GM12878 (cell line): ENCODE measurements at regions not wholly inside any gene's neighbourhood (a gene's known extent, or its start where the extent isn't known, plus 50 kb on each side); places are given as distances from the start of the nearest gene placed in this dataset.

Experiments
- ATAC-seq: fragments of 200-7000 bp; cut with Tn5 transposase; 3 replicates; pipeline ENCODE4 v1.9.1; 2020; ENCODE audit warnings: mild to moderate bottlenecking, moderate library complexity
- BruUV-seq: library from RNA; stranded (reverse); fragments of 400-500 nt; replicated peaks from 2 replicates; lab custom pipeline; 2021; lab: Mats Ljungman, UMichigan
- CTCF ChIA-PET: fragments of 300-600 bp; sonication (Branson Sonifier 250); formaldehyde crosslinking; extraction: SDS; loops from one replicate; lab custom pipeline; 2021; ENCODE audit warnings: inconsistent platforms; lab: Yijun Ruan, JAX
- POLR2A ChIA-PET: fragments of 350-600 bp; formaldehyde crosslinking; extraction: SDS; loops from one replicate; lab custom pipeline; 2021; ENCODE audit warnings: inconsistent platforms; lab: Charles Lee
- RAD21 ChIA-PET: fragments of 300-600 bp; sonication (Branson Sonifier 250); formaldehyde crosslinking; loops from one replicate; lab custom pipeline; 2023; ENCODE audit warnings: antibody characterized with exemption; ENCODE audit not compliant: unreplicated experiment; lab: Charles Lee
- SMC1A ChIA-PET: fragments of 300-600 bp; sonication (Branson Sonifier 250); formaldehyde crosslinking; loops from one replicate; lab custom pipeline; 2023; ENCODE audit not compliant: unreplicated experiment, uncharacterized antibody; lab: Charles Lee
- DNase-seq: peaks from one replicate; pipeline ENCODE4 v3.0.0-alpha.2; 2011; ENCODE audit warnings: low read depth, low spot score
- FAIRE-seq: peaks from 3 replicates; lab custom pipeline; 2011; peaks lifted over from hg19 to GRCh38; lab: Jason Lieb, UNC
- H2AFZ ChIP-seq: 2 replicates; pipeline ENCODE4 v1.6.0; 2011; ENCODE audit warnings: low read depth, low read length, control low read depth; ENCODE audit not compliant: control insufficient read depth
- H3K27ac ChIP-seq: 2 replicates; pipeline ENCODE4 v1.5.1; 2011; ENCODE audit warnings: control low read depth; ENCODE audit not compliant: control insufficient read depth, insufficient read depth
- H3K27me3 ChIP-seq, 2 experiments: replicated peaks in 1 of 2; 2 replicates each; pipeline versions ENCODE4 v1.6.0 to v1.6.1; 2011; ENCODE audit warnings: low read length in 1 of 2; ENCODE audit not compliant: control insufficient read depth in 2 of 2, insufficient read depth in 2 of 2
- H3K36me3 ChIP-seq, 2 experiments: 2 replicates each; pipeline ENCODE4 v1.5.1; 2011; ENCODE audit warnings: low read length in 1 of 2; ENCODE audit not compliant: control insufficient read depth in 2 of 2, insufficient read depth in 2 of 2
- H3K4me1 ChIP-seq: 2 replicates; pipeline ENCODE4 v1.6.1; 2011; ENCODE audit warnings: mild to moderate bottlenecking, low read length, moderate library complexity, mixed read lengths; ENCODE audit not compliant: control insufficient read depth, insufficient read depth
- H3K4me2 ChIP-seq: 2 replicates; pipeline ENCODE4 v1.6.0; 2011; ENCODE audit warnings: control low read depth; ENCODE audit not compliant: control insufficient read depth, insufficient read depth
- H3K4me3 ChIP-seq: fragments of 200-600 bp; sonication (generic); 2 replicates; pipeline ENCODE4 v1.5.1; 2016
- H3K79me2 ChIP-seq: 2 replicates; pipeline ENCODE4 v1.6.0; 2011; ENCODE audit warnings: low read length; ENCODE audit not compliant: control insufficient read depth, insufficient read depth
- H3K9ac ChIP-seq: 2 replicates; pipeline ENCODE4 v1.8.0; 2011; ENCODE audit warnings: low read length, control low read depth, mixed read lengths; ENCODE audit not compliant: control insufficient read depth, insufficient read depth
- H3K9me3 ChIP-seq: replicated peaks from 3 replicates; pipeline ENCODE4 v1.5.1; 2011; ENCODE audit warnings: mild to moderate bottlenecking, low read length; ENCODE audit not compliant: control insufficient read depth, insufficient read depth
- H4K20me1 ChIP-seq: 2 replicates; pipeline ENCODE4 v1.6.0; 2011; ENCODE audit not compliant: control insufficient read depth, insufficient read depth
- CBX5 ChIP-seq: sonication (generic); IDR thresholded peaks from 2 replicates; pipeline ENCODE4 v1.6.1; 2016; ENCODE audit warnings: low read depth, moderate library complexity, mild to moderate bottlenecking, inconsistent platforms
- CREB1 ChIP-seq: IDR thresholded peaks from 2 replicates; pipeline ENCODE4 v1.6.1; 2012; ENCODE audit warnings: low read depth, mild to moderate bottlenecking, inconsistent platforms
- DPF2 ChIP-seq: fragments of 450-650 bp; IDR thresholded peaks from 2 replicates; pipeline ENCODE4 v1.6.1; 2017; ENCODE audit warnings: mild to moderate bottlenecking
- E2F8 ChIP-seq: fragments of 450-650 bp; IDR thresholded peaks from 2 replicates; pipeline ENCODE4 v1.6.1; 2018; ENCODE audit warnings: mild to moderate bottlenecking, low read depth, moderate library complexity; ENCODE audit not compliant: partially characterized antibody
- MTA2 ChIP-seq: fragments of 450-650 bp; IDR thresholded peaks from 2 replicates; pipeline ENCODE4 v1.6.1; 2016; ENCODE audit warnings: low read depth, mild to moderate bottlenecking, moderate library complexity
- PML ChIP-seq: IDR thresholded peaks from 2 replicates; pipeline ENCODE4 v1.6.1; 2012; ENCODE audit warnings: low read length, inconsistent platforms
- RAD51 ChIP-seq: fragments of 450-650 bp; IDR thresholded peaks from 2 replicates; pipeline ENCODE4 v1.6.1; 2016; ENCODE audit warnings: moderate library complexity, mild to moderate bottlenecking, inconsistent platforms
- ZBTB4 ChIP-seq: fragments of 450-650 bp; formaldehyde crosslinking; IDR thresholded peaks from 2 replicates; pipeline ENCODE4 v1.4.0; 2022; ENCODE audit warnings: mild to moderate bottlenecking, moderate library complexity
- ZNF217 ChIP-seq: fragments of 450-650 bp; IDR thresholded peaks from 2 replicates; pipeline ENCODE4 v1.6.1; 2017; ENCODE audit warnings: antibody characterized with exemption, mild to moderate bottlenecking
- ZZZ3 ChIP-seq: IDR thresholded peaks from 2 replicates; pipeline ENCODE4 v1.6.1; 2011; ENCODE audit warnings: low read depth; ENCODE audit not compliant: control insufficient read depth, insufficient read length
- WGBS: methylation state at CpG from one replicate; pipeline ENCODE4 v1.1.6; 2016; ENCODE audit warnings: low lambda C conversion rate; ENCODE audit not compliant: insufficient replicate concordance, insufficient coverage; ENCODE audit errors: missing lambda C conversion rate; 5-methylcytosine and 5-hydroxymethylcytosine counted together
- in situ Hi-C: fragments of 300-500 bp; cut with MboI; formaldehyde crosslinking; loops from 9 replicates; pipeline ENCODE4 v1.14.3; 2018; ENCODE audit warnings: mixed read lengths
- intact Hi-C: fragments of 100-400 bp; cut with micrococcal nuclease; formaldehyde crosslinking; loops from one replicate; pipeline ENCODE4 v1.14.2; 2022; ENCODE audit not compliant: unreplicated experiment
- TF ChIP-seq, protein P1 (sequence below): fragments of 450-650 bp; IDR thresholded peaks from 2 replicates; pipeline ENCODE4 v1.6.1; 2016; ENCODE audit warnings: mild to moderate bottlenecking, moderate library complexity, borderline replicate concordance
- TF ChIP-seq, protein P2 (sequence below): IDR thresholded peaks from 2 replicates; pipeline ENCODE4 v1.6.1; 2012; ENCODE audit warnings: low read depth, low read length, improper control_type of control experiment

GRCh38 chr21:27047658-27048314, 80.9 kb upstream of the ADAMTS5 start (continued):
- TF ChIP-seq ZBTB4 (CRISPR knock-in tag) = no peak
- TF ChIP-seq E2F8 = no peak
- no peak for TF ChIP-seq RAD51
- no peak for TF ChIP-seq CBX5
- TF ChIP-seq, all 136 proteins: peak for 0

GRCh38 chr21:27047283-27047657, 80.4 kb upstream of the ADAMTS5 start:
- H3K4me1 ChIP-seq = no peaks in the 10 kb centered on the region
- no TSS peak for BruUV-seq
- FAIRE-seq = no peak
- DNase-seq = no peak
- POLR2A ChIA-PET = no interaction called here
- ATAC-seq = no peak
- H3K27me3 ChIP-seq = no peaks in the 10 kb centered on the region
- H3K27ac ChIP-seq = no peak overlapping the region
- H3K9me3 ChIP-seq = no peaks in the 10 kb centered on the region
- RAD21 ChIA-PET = no interaction called here
- no peaks in the 10 kb centered on the region for H4K20me1 ChIP-seq
- CTCF ChIA-PET = no interaction called here
- SMC1A ChIA-PET = no interaction called here
- H3K4me3 ChIP-seq = no peak overlapping the region
- intact Hi-C loops (no loop called here), in situ Hi-C loops (no loop called here)
- H3K79me2 ChIP-seq = no peaks in the 10 kb centered on the region
- H3K36me3 ChIP-seq = no peaks in the 10 kb centered on the region
- H3K9ac ChIP-seq = no peak overlapping the region
- H3K4me2 ChIP-seq = no peak overlapping the region
- 19% methylated on average over 3 of the region's 3 CpGs for WGBS
- H2AFZ ChIP-seq = no peak overlapping the region
- no peak for TF ChIP-seq ZZZ3
- no peak for TF ChIP-seq ZNF217
- no peak for TF ChIP-seq MTA2
- no peak for TF ChIP-seq CREB1
- TF ChIP-seq, protein P1, sequence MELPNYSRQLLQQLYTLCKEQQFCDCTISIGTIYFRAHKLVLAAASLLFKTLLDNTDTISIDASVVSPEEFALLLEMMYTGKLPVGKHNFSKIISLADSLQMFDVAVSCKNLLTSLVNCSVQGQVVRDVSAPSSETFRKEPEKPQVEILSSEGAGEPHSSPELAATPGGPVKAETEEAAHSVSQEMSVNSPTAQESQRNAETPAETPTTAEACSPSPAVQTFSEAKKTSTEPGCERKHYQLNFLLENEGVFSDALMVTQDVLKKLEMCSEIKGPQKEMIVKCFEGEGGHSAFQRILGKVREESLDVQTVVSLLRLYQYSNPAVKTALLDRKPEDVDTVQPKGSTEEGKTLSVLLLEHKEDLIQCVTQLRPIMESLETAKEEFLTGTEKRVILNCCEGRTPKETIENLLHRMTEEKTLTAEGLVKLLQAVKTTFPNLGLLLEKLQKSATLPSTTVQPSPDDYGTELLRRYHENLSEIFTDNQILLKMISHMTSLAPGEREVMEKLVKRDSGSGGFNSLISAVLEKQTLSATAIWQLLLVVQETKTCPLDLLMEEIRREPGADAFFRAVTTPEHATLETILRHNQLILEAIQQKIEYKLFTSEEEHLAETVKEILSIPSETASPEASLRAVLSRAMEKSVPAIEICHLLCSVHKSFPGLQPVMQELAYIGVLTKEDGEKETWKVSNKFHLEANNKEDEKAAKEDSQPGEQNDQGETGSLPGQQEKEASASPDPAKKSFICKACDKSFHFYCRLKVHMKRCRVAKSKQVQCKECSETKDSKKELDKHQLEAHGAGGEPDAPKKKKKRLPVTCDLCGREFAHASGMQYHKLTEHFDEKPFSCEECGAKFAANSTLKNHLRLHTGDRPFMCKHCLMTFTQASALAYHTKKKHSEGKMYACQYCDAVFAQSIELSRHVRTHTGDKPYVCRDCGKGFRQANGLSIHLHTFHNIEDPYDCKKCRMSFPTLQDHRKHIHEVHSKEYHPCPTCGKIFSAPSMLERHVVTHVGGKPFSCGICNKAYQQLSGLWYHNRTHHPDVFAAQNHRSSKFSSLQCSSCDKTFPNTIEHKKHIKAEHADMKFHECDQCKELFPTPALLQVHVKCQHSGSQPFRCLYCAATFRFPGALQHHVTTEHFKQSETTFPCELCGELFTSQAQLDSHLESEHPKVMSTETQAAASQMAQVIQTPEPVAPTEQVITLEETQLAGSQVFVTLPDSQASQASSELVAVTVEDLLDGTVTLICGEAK = no peak
- TF ChIP-seq PML = no peak
- no peak for TF ChIP-seq DPF2
- TF ChIP-seq, protein P2, sequence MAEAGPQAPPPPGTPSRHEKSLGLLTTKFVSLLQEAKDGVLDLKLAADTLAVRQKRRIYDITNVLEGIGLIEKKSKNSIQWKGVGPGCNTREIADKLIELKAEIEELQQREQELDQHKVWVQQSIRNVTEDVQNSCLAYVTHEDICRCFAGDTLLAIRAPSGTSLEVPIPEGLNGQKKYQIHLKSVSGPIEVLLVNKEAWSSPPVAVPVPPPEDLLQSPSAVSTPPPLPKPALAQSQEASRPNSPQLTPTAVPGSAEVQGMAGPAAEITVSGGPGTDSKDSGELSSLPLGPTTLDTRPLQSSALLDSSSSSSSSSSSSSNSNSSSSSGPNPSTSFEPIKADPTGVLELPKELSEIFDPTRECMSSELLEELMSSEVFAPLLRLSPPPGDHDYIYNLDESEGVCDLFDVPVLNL = no peak
